ENCODE measurements at regions not wholly inside any gene's neighbourhood (a gene's known extent, or its start where the extent isn't known, plus 50 kb on each side); places are given as distances from the start of the nearest gene placed in this dataset.

- DNase-seq (ENCODE audit: low spot score), result no peak
- in situ Hi-C loops (cut with MboI; ENCODE audit: low sequenced_read_pairs, unreplicated experiment), result no loop called here
- no peak for TF ChIP-seq CTCF (IDR thresholded peaks at IDR 0.05; ENCODE audit: borderline replicate concordance, control extremely low read depth, extremely low read depth, insufficient read depth, missing control alignments)
Observed at GRCh38 chr5:75002271-75002670, 50.1 kb downstream of the GCNT4 start.

GRCh38 chr5:74995926-74996325 lies 56.4 kb downstream of the GCNT4 start:
- no peak for DNase-seq (ENCODE audit: low spot score)
- in situ Hi-C loops (cut with MboI; ENCODE audit: low sequenced_read_pairs, unreplicated experiment), result no loop called here
- TF ChIP-seq CTCF (IDR thresholded peaks at IDR 0.05; ENCODE audit: borderline replicate concordance, control extremely low read depth, extremely low read depth, insufficient read depth, missing control alignments), result no peak

GRCh38 chr5:74994826-74995225 lies 57.5 kb downstream of the GCNT4 start:
- in situ Hi-C loops (cut with MboI; ENCODE audit: low sequenced_read_pairs, unreplicated experiment), result no loop called here
- TF ChIP-seq CTCF (IDR thresholded peaks at IDR 0.05; ENCODE audit: borderline replicate concordance, control extremely low read depth, extremely low read depth, insufficient read depth, missing control alignments), result no peak
- no peak for DNase-seq (ENCODE audit: low spot score)

- no peak for TF ChIP-seq CTCF (IDR thresholded peaks at IDR 0.05; ENCODE audit: borderline replicate concordance, control extremely low read depth, extremely low read depth, insufficient read depth, missing control alignments)
- no peak for DNase-seq (ENCODE audit: low spot score)
- in situ Hi-C loops (cut with MboI; ENCODE audit: low sequenced_read_pairs, unreplicated experiment), result no loop called here
Observed at GRCh38 chr5:74993743-74994142, 58.6 kb downstream of the GCNT4 start.

GRCh38 chr5:74992791-74993190 lies 59.6 kb downstream of the GCNT4 start:
- TF ChIP-seq CTCF (IDR thresholded peaks at IDR 0.05; ENCODE audit: borderline replicate concordance, control extremely low read depth, extremely low read depth, insufficient read depth, missing control alignments), result no peak
- in situ Hi-C loops (cut with MboI; ENCODE audit: low sequenced_read_pairs, unreplicated experiment), result no loop called here
- no peak for DNase-seq (ENCODE audit: low spot score)

GRCh38 chr5:74991522-74991921 lies 60.8 kb downstream of the GCNT4 start:
- no peak for DNase-seq (ENCODE audit: low spot score)
- in situ Hi-C loops (cut with MboI; ENCODE audit: low sequenced_read_pairs, unreplicated experiment), result no loop called here
- TF ChIP-seq CTCF (IDR thresholded peaks at IDR 0.05; ENCODE audit: borderline replicate concordance, control extremely low read depth, extremely low read depth, insufficient read depth, missing control alignments), result no peak

- no peak for TF ChIP-seq CTCF (IDR thresholded peaks at IDR 0.05; ENCODE audit: borderline replicate concordance, control extremely low read depth, extremely low read depth, insufficient read depth, missing control alignments)
- in situ Hi-C loops (cut with MboI; ENCODE audit: low sequenced_read_pairs, unreplicated experiment), result no loop called here
- DNase-seq (ENCODE audit: low spot score), result no peak
Observed at GRCh38 chr5:74990194-74990593, 62.2 kb downstream of the GCNT4 start.
